ENCODE measurements at regions not wholly inside any gene's neighbourhood (a gene's known extent, or its start where the extent isn't known, plus 50 kb on each side); places are given as distances from the start of the nearest gene placed in this dataset.

DNA sequence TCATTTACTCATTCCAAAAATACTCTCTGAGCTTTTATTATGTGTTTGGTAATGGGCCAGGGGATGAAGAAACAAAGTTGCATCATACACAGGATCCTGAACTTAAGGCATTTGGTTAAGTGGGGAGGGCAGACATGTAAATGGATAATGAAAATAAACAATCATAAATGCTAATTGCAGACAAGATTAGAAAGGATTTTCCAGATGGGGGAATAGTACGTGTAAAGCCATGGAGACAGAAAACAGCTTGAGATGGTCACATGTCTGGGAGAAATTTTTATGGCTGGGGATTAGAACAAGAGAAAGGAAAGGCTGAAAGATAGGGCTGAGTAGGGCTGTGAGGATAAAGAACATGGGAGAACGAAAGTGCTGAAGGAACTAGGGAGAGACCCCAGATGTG is 534.3 kb upstream of the LARGE1 start:
- peaks cover 0 to 15% (median 0%) of the 10 kb centered on the region in 9 donors for H3K27me3 ChIP-seq
- no peak overlapping the region for H3K27ac ChIP-seq
- H3K36me3 ChIP-seq = no peaks in the 10 kb centered on the region
- 45 to 49% (median 46%) methylated on average over 2 of the region's 2 CpGs for WGBS, 4 donors
- intact Hi-C loops (cut with DNase I) = no loop called here
- no peak overlapping the region for H3K4me3 ChIP-seq
- peaks cover 0 to 4% (median 0%) of the 10 kb centered on the region in 12 donors for H3K9me3 ChIP-seq
- no peaks in the 10 kb centered on the region for H3K4me1 ChIP-seq
- no peak for ATAC-seq
- DNase-seq = no peak
- no peak for TF ChIP-seq POLR2A (IDR thresholded peaks at IDR 0.05)
- TF ChIP-seq, protein P1, sequence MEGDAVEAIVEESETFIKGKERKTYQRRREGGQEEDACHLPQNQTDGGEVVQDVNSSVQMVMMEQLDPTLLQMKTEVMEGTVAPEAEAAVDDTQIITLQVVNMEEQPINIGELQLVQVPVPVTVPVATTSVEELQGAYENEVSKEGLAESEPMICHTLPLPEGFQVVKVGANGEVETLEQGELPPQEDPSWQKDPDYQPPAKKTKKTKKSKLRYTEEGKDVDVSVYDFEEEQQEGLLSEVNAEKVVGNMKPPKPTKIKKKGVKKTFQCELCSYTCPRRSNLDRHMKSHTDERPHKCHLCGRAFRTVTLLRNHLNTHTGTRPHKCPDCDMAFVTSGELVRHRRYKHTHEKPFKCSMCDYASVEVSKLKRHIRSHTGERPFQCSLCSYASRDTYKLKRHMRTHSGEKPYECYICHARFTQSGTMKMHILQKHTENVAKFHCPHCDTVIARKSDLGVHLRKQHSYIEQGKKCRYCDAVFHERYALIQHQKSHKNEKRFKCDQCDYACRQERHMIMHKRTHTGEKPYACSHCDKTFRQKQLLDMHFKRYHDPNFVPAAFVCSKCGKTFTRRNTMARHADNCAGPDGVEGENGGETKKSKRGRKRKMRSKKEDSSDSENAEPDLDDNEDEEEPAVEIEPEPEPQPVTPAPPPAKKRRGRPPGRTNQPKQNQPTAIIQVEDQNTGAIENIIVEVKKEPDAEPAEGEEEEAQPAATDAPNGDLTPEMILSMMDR (IDR thresholded peaks at IDR 0.05) = no peak

DNA sequence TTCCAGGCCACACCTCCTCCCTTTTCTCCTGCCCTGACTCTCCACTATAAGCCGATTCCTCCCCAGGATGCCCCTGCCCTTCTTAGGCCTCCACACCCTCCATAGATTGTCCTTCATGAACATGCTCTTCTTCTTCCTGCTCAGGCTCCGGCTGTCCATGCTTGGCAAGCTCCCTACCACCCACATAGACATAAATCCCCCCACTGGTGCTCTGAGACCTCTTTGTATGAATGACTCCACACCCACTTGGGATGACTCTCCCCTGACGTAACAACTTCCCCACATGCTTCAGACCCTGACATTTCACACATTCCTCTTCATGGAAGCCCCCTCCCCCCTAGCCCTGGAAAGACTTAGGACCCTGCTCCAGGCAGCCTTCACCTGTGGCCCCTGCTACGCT is 542.5 kb upstream of the LARGE1 start:
- TF ChIP-seq, protein P1 (IDR thresholded peaks at IDR 0.05) = no peak
- no peak for TF ChIP-seq POLR2A (IDR thresholded peaks at IDR 0.05)
- no peak for DNase-seq
- H3K4me3 ChIP-seq = no peak overlapping the region
- 56 to 68% (median 61%) methylated on average over 4 of the region's 4 CpGs for WGBS, 4 donors
- no peaks in the 10 kb centered on the region for H3K36me3 ChIP-seq
- H3K4me1 ChIP-seq = no peaks in the 10 kb centered on the region
- ATAC-seq = no peak
- intact Hi-C loops (cut with DNase I) = no loop called here
- no peak overlapping the region for H3K27ac ChIP-seq
- no peaks in the 10 kb centered on the region for H3K9me3 ChIP-seq
- peaks cover 0 to 16% (median 0%) of the 10 kb centered on the region in 9 donors for H3K27me3 ChIP-seq

DNA sequence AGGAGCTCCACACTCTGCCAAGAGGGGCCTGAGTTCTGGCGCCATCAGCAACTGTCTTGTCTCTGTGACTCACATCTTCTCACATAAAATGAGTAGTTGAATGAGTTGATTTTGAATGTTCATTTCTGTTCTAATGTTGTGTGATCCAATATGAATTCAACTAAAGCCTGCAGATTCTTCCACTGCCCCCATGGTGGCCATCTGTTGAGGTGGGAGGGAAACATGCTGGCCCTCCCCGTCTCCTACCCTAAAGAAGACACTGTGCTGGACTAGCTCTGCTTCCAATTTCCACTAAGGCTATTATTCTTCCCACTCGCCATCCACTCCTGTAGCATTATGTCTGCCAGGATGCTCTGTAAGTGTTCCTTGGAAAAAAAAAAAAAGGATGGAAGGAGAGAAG is 555.6 kb upstream of the LARGE1 start:
- Histone ChIP-seq H3K27me3 (peaks cover 0 to 5% (median 0%) of the 10 kb centered on the region in 9 donors), H3K27ac (no peak overlapping the region), H3K4me1 (no peaks in the 10 kb centered on the region), H3K4me3 (no peak overlapping the region), H3K9me3 (peaks cover 0 to 10% (median 4%) of the 10 kb centered on the region in 12 donors), H3K36me3 (no peaks in the 10 kb centered on the region)
- intact Hi-C loops (cut with DNase I) = no loop called here
- ATAC-seq = no peak
- DNase-seq = no peak
- WGBS, 4 donors = 74 to 79% (median 77%) methylated on average over 2 to 3 of the region's 3 CpGs
- no peak for TF ChIP-seq POLR2A (IDR thresholded peaks at IDR 0.05)
- TF ChIP-seq, protein P1 (IDR thresholded peaks at IDR 0.05) = no peak

DNA sequence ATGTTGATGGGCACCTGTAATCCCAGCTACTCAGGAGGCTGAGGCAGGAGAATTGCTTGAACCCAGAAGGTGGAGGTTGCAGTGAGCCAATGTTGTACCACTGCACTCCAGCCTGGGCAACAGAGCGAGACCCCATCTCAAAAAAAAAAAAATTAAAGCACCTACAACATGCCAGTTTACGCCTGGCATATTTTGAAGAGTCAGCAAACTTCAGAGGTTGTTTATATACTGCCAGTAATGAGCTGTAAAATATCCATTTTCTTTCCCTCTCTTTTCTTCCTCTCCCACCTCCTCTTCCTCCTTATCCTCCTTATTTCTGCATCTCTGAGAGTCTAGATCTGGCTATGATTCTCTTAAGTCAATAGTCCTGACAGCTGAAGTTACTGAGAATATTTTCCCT is 556.5 kb upstream of the LARGE1 start:
- TF ChIP-seq, protein P1 (IDR thresholded peaks at IDR 0.05) = no peak
- TF ChIP-seq POLR2A (IDR thresholded peaks at IDR 0.05) = no peak
- H3K4me3 ChIP-seq = no peak overlapping the region
- 70 to 85% (median 76%) methylated on average over 2 of the region's 2 CpGs for WGBS, 4 donors
- no peak for DNase-seq
- H3K4me1 ChIP-seq = no peaks in the 10 kb centered on the region
- intact Hi-C loops (cut with DNase I) = no loop called here
- no peaks in the 10 kb centered on the region for H3K36me3 ChIP-seq
- no peak for ATAC-seq
- H3K27ac ChIP-seq = no peak overlapping the region
- H3K27me3 ChIP-seq = peaks cover 0 to 5% (median 0%) of the 10 kb centered on the region in 9 donors
- H3K9me3 ChIP-seq = peaks cover 0 to 19% (median 7%) of the 10 kb centered on the region in 12 donors

Data from heart left ventricle (tissue), 16 donors.